Neutrophil (primary cell): ENCODE measurements at regions not wholly inside any gene's neighbourhood (a gene's known extent, or its start where the extent isn't known, plus 50 kb on each side); places are given as distances from the start of the nearest gene placed in this dataset.

ENCODE experiments used
- H3K27ac ChIP-seq: fragments of 200-600 bp; sonication (generic); 2 replicates; pipeline ENCODE4 v1.5.1; 2016; ENCODE audit warnings: mild to moderate bottlenecking, moderate library complexity
- H3K27me3 ChIP-seq: fragments of 200-600 bp; sonication (generic); 2 replicates; pipeline ENCODE4 v1.6.0; 2016; ENCODE audit warnings: mild to moderate bottlenecking
- H3K36me3 ChIP-seq: fragments of 200-600 bp; sonication (generic); 2 replicates; pipeline ENCODE4 v1.5.1; 2017
- H3K4me1 ChIP-seq, 2 experiments: fragments of 200-600 bp in 1 of 2; sonication (generic) in 1 of 2; 1 replicate in 1 of 2; 2 replicates in 1 of 2; pipeline versions ENCODE4 v1.5.1 to v1.6.1; 2013 to 2016; ENCODE audit warnings: low read depth in 1 of 2, low read length in 1 of 2, mild to moderate bottlenecking in 1 of 2, moderate library complexity in 1 of 2; ENCODE audit not compliant: control insufficient read depth in 1 of 2, insufficient read depth in 1 of 2
- H3K4me3 ChIP-seq, 2 experiments: fragments of 200-600 bp in 1 of 2; sonication (generic) in 1 of 2; 1 replicate in 1 of 2; 2 replicates in 1 of 2; pipeline ENCODE4 v1.5.1; 2013 to 2016; ENCODE audit warnings: low read depth in 1 of 2, low read length in 1 of 2, mild to moderate bottlenecking in 1 of 2, moderate library complexity in 1 of 2
- H3K9me3 ChIP-seq: fragments of 200-600 bp; sonication (generic); 2 replicates; pipeline ENCODE4 v1.5.1; 2016
- TF ChIP-seq, protein P1 (sequence below): fragments of 200-600 bp; sonication (generic); IDR thresholded peaks from 2 replicates; pipeline ENCODE4 v1.5.1; 2016; ENCODE audit warnings: antibody characterized with exemption

DNA sequence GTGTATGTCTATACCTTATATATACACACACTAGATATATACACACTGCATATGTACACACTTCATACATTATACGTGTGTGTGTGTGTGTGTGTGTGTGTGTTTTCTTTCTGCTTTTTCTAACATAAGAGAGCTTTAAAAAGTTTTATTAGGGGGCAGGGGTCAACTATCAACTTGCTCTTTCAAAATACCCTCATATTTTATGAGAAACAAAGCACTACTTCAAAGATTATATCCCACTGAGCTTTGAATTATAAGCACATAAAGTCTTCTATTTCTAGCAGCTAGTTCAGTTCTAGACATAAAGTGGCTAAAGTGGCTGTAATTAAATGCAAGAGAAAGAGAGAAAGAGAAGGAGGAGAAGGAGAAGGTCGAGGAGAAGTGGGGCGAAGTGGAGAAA, 1361.3 kb downstream of the ZPLD1 start:
- H3K27ac ChIP-seq = no peak overlapping the region
- H3K4me1 ChIP-seq = no peaks in the 10 kb centered on the region
- TF ChIP-seq, protein P1, sequence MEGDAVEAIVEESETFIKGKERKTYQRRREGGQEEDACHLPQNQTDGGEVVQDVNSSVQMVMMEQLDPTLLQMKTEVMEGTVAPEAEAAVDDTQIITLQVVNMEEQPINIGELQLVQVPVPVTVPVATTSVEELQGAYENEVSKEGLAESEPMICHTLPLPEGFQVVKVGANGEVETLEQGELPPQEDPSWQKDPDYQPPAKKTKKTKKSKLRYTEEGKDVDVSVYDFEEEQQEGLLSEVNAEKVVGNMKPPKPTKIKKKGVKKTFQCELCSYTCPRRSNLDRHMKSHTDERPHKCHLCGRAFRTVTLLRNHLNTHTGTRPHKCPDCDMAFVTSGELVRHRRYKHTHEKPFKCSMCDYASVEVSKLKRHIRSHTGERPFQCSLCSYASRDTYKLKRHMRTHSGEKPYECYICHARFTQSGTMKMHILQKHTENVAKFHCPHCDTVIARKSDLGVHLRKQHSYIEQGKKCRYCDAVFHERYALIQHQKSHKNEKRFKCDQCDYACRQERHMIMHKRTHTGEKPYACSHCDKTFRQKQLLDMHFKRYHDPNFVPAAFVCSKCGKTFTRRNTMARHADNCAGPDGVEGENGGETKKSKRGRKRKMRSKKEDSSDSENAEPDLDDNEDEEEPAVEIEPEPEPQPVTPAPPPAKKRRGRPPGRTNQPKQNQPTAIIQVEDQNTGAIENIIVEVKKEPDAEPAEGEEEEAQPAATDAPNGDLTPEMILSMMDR = no peak
- no peaks in the 10 kb centered on the region for H3K27me3 ChIP-seq
- H3K4me3 ChIP-seq = no peak overlapping the region
- no peaks in the 10 kb centered on the region for H3K9me3 ChIP-seq
- H3K36me3 ChIP-seq = no peaks in the 10 kb centered on the region

DNA sequence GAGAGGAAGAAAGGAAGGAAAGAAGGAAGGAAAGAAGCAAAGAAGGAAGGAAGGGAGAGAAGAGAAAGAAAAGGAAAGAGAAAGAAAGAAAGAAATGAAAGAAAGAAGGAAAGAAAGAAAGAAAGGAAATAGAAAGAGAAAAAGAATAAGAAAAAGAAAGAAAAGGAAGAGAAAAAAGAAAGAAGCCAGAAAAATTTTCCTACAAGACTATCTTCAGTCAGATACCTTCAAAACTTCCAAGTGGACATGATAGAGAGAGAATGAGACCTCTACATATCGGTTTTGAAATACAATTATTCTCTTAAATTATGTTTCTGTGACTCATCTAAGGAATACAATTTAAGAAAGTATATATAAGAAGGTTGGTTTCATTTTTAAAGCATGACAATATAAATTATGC, 1369.0 kb downstream of the ZPLD1 start:
- Histone ChIP-seq H3K36me3 (no peaks in the 10 kb centered on the region), H3K27me3 (no peaks in the 10 kb centered on the region), H3K4me1 (no peaks in the 10 kb centered on the region), H3K4me3 (no peak overlapping the region), H3K27ac (no peak overlapping the region), H3K9me3 (no peaks in the 10 kb centered on the region)
- TF ChIP-seq, protein P1 = no peak

DNA sequence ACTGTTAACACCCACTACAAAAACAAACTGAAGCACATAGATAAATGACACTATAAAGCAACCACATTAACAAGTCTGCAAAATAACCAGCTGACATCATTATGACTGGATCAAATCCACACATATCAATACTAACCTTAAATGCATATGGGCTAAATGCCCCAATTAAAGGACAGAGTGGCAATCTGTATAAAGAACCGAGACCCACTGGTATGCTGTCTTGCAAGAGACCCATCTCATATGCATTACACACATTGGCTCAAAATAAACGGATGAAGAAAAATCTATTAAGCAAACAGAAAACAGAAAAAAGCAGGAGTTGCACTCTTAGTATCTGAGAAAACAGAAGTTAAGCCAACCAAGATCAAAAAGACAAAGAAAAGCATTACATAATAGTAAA, 1375.4 kb downstream of the ZPLD1 start:
- Histone ChIP-seq H3K9me3 (no peaks in the 10 kb centered on the region), H3K27ac (no peak overlapping the region), H3K4me1 (no peaks in the 10 kb centered on the region), H3K27me3 (no peaks in the 10 kb centered on the region), H3K36me3 (no peaks in the 10 kb centered on the region), H3K4me3 (no peak overlapping the region)
- TF ChIP-seq, protein P1 = no peak

DNA sequence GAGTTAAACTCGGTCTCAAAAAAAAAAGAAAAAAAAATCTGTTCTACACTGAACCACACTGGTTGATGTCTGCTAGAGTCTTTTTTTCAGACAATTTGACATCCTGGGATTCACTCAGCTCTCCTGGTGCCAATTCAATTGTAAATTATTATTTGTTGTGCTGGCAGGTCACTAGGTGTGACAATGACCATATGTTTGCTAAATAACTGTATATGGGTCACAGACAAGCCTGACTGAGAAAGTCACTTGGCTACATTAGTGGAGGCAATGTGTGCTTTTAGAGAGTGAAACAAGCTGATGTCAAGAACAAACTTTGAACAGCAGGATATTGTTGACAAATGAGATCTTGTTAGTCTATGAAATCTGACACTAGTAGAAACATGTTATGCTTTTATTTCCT, 1379.1 kb downstream of the ZPLD1 start:
- Histone ChIP-seq H3K9me3 (no peaks in the 10 kb centered on the region), H3K4me3 (no peak overlapping the region), H3K4me1 (no peaks in the 10 kb centered on the region), H3K36me3 (no peaks in the 10 kb centered on the region), H3K27ac (no peak overlapping the region), H3K27me3 (no peaks in the 10 kb centered on the region)
- TF ChIP-seq, protein P1 = no peak

DNA sequence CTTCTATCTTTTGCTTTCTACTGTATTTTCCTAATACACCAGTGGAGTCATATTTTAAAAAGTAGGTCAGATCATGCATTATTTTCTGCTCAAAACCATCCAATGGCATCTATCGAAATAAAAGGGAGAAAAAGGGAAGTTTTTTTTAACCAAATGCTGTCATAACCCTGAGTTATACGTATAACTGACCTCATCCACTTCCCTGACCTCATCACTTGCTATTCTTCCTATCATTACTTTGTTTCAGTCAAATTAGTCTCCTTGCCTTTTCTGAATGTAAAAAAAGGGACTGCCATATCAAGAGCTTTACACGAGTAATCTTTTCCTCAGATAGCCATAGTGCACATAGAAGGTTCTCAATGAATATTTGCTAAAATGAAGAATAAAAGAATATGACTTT, 1383.6 kb downstream of the ZPLD1 start:
- H3K27ac ChIP-seq = no peak overlapping the region
- no peaks in the 10 kb centered on the region for H3K9me3 ChIP-seq
- H3K4me3 ChIP-seq = no peak overlapping the region
- TF ChIP-seq, protein P1 = no peak
- H3K27me3 ChIP-seq = no peaks in the 10 kb centered on the region
- H3K4me1 ChIP-seq = no peaks in the 10 kb centered on the region
- H3K36me3 ChIP-seq = no peaks in the 10 kb centered on the region

DNA sequence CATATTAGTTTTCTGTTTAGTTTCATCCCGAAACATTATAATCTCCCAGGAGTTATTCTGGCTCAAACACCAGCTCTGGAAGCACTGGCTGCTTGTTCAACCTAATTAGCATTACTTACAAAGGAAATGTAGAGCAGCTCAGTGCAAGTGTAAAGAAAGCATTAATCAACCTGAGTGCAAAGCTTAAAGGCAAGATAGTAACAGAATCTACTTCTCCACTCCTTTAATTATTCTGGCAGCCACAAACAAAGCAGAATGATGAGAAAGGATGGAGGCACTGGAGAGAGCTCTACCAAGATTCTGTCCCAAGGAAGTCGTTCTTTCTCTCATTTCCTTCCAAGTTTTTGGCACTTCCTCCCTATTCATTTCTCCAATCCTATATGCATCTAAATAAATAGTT, 1384.0 kb downstream of the ZPLD1 start:
- no peaks in the 10 kb centered on the region for H3K4me1 ChIP-seq
- TF ChIP-seq, protein P1 = no peak
- H3K9me3 ChIP-seq = no peaks in the 10 kb centered on the region
- no peaks in the 10 kb centered on the region for H3K36me3 ChIP-seq
- H3K4me3 ChIP-seq = no peak overlapping the region
- H3K27ac ChIP-seq = no peak overlapping the region
- no peaks in the 10 kb centered on the region for H3K27me3 ChIP-seq
